Hindlimb muscle (tissue), 1 donor: ENCODE measurements at regions not wholly inside any gene's neighbourhood (a gene's known extent, or its start where the extent isn't known, plus 50 kb on each side); places are given as distances from the start of the nearest gene placed in this dataset.

ENCODE experiments used
- DNase-seq: peaks from one replicate; pipeline ENCODE4 v3.0.0-alpha.2; 2013

GRCh38 chr13:69418319-69418718 is 689.3 kb upstream of the ATXN8OS start:
- no peak for DNase-seq

DNA sequence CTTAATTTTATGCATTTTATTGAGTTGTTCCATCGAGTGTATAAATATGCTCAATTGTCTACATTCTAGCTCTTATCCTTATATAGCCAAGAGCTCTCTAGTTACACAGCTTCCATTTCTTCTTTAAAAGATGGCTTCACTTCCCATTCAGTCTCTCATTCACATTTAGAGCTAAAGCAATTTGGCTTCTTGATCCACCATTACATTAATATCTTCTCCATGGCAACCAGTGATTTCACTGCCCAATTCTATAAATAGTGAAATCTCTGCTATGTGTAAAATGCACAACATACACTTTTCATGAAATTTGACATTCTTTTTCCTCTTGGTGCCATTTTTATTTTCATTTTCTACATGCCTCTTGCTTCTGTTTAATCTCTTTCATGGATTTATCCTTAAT is 696.9 kb upstream of the ATXN8OS start:
- no peak for DNase-seq

DNA sequence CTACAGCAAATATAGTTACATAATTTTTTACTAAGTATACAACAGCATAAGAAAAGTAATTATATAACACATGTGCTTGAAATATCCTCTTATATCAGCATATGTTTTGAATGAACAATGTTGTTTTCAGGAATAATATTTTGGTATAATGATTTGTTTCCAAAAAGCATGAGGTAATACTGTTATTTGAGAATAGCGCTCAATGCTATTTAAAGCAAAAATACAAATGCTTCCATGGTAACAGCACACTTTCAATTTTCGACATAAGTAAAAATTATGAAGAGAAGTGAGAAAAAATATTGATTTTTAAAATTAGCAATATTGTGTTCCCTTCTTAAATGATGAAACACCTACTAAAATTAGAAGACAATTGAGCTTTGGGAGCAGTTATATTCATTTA is 715.9 kb upstream of the ATXN8OS start:
- peak; percentile 13 for DNase-seq

- no peak for DNase-seq
These were observed 717.7 kb upstream of the ATXN8OS start for GRCh38 chr13:69389899-69390298.

GRCh38 chr13:69373747-69374425 is 733.7 kb upstream of the ATXN8OS start:
- DNase-seq, result peak; percentile 57

DNA sequence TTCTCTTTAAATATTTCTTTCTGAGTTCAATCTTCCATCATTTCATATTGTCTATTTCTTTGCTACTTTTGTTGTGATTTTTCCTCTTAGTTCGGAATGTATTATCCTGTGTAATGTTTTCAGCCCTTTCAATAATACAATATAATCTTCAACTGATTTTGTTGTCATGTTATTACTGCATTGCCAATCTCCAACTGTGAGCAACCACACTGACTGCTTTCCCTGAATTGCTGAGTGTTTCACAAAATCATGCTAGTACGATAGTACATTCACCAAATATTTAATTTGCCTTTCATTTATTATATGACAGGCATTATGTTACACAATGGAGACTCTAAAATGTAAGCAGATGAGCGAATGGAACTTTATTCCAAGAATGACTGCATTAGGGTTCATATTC is 744.3 kb upstream of the ATXN8OS start:
- no peak for DNase-seq

DNA sequence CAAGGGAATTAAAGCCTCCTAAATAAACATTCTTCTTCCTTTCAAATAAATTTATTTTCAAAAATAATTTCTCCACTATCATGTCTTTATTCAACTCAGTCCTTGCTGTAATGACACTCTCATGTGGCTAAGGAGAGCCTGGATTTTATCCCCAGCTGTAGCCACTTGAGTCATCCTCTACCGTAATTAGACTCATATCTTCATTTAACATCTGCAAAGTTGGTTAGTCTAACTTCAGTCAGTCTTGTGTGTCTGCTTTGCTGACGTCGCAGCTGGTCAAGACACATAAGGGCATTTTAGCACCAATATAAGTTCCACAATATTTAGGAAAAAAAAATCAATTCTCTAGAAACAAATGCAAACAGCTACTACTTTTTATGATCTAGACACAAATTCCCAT is 776.4 kb upstream of the ATXN8OS start:
- no peak for DNase-seq

- peak; percentile 3 for DNase-seq
These were observed 783.3 kb upstream of the ATXN8OS start for GRCh38 chr13:69324090-69324886.

GRCh38 chr13:69319656-69320055 is 788.0 kb upstream of the ATXN8OS start:
- DNase-seq, result no peak

DNA sequence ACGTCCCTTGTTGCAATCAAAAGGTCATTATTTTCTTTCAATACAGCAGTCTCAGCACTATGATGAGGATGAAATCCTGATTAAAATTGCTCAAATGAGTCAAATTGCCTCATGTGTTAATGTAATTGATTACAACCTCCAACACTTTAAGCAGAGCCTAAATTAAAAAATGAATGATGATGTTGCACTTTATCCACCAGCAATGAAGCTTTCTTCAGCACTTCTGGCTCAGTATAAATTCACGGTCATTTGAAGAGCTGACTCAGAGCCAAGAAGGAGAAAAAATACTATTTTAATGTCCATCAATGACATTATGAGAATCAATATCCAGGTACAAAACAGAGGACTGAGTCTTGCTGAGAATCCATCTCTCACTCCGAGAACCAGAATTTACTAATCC is 792.6 kb upstream of the ATXN8OS start:
- no peak for DNase-seq

GRCh38 chr13:69306766-69307165 is 800.9 kb upstream of the ATXN8OS start:
- DNase-seq, result no peak

- no peak for DNase-seq
These were observed 807.5 kb upstream of the ATXN8OS start for GRCh38 chr13:69300131-69300530.

GRCh38 chr13:69296130-69296529 is 811.5 kb upstream of the ATXN8OS start:
- no peak for DNase-seq

GRCh38 chr13:69292789-69293425 is 814.7 kb upstream of the ATXN8OS start:
- no peak for DNase-seq

DNA sequence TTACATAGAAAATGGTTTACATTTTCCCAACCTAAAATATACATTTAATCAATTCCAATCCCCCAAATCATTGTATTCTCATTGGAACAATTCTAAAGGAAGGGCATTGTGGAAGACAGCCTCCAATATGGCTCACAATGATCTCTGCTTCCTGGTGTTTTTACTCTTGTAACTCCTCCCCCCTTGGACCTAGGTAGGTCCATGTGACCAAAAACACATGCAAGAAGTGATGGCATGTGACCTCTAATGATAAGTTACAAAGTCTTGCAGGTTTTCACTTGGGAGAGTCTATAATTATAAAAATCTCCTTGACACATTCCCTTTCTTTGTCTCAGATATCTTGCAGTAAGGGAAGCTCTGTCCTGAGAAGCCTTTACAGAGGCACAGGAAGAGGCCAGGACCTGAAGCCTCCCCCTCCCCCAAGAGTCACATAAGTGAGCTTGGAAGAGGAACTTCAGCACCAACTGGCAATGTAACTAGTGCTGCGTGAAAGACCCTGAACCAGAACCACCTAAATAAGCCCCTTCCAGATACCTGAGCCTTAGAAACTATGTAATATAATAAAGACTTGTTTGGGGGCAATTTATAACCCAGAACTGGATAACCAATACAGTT is 816.2 kb upstream of the ATXN8OS start:
- DNase-seq, result no peak

- no peak for DNase-seq
These were observed 819.6 kb upstream of the ATXN8OS start for GRCh38 chr13:69288026-69288425.

GRCh38 chr13:69287050-69287698 is 820.5 kb upstream of the ATXN8OS start:
- no peak for DNase-seq

DNA sequence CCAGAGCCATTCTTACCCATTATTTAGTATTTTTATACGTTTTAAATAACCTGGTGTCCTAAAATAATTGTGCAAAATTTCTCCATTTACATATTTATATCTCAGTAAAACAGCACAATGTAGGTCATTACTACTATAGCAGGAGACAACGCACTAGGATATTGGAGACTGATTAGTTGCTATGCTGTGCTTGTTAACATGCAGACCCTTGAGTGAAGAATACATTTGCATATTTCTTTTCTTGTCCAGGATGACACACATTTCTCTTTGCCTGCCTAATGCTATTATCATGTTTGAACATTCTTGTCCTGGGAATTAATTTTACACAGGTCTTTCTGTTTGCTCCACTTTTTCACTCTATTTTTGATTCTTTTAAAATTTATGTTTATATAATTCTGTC is 823.8 kb upstream of the ATXN8OS start:
- DNase-seq, result no peak

GRCh38 chr13:69283301-69283700 is 824.3 kb upstream of the ATXN8OS start:
- DNase-seq, result no peak

DNA sequence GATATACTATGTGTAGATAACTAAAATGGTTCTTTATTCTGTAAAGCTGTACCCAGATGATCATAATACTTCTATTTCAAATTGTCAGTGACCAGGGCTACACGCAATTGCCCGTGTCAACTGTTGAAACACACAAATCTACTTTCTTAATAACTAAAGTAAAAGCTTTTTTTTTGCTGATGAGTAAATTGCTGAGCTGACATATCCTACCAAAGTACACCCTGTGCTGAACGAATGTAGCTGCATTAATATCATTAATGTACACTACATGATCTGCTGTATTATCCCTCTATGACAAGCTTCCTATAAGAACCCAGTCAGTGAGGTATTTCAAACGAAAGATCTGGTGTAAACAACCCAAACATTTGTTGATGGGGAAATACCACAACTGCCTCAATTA is 827.2 kb upstream of the ATXN8OS start:
- no peak for DNase-seq

- DNase-seq, result no peak
These were observed 828.4 kb upstream of the ATXN8OS start for GRCh38 chr13:69279213-69279612.

GRCh38 chr13:69274231-69274630 is 833.4 kb upstream of the ATXN8OS start:
- DNase-seq, result no peak
